ENCODE measurements at regions not wholly inside any gene's neighbourhood (a gene's known extent, or its start where the extent isn't known, plus 50 kb on each side); places are given as distances from the start of the nearest gene placed in this dataset.
"Not testable (repeated sequence)": the region's sequence is repeated elsewhere in the genome, so short reads cannot be mapped to it uniquely, and the experiment has no call there.

DNA sequence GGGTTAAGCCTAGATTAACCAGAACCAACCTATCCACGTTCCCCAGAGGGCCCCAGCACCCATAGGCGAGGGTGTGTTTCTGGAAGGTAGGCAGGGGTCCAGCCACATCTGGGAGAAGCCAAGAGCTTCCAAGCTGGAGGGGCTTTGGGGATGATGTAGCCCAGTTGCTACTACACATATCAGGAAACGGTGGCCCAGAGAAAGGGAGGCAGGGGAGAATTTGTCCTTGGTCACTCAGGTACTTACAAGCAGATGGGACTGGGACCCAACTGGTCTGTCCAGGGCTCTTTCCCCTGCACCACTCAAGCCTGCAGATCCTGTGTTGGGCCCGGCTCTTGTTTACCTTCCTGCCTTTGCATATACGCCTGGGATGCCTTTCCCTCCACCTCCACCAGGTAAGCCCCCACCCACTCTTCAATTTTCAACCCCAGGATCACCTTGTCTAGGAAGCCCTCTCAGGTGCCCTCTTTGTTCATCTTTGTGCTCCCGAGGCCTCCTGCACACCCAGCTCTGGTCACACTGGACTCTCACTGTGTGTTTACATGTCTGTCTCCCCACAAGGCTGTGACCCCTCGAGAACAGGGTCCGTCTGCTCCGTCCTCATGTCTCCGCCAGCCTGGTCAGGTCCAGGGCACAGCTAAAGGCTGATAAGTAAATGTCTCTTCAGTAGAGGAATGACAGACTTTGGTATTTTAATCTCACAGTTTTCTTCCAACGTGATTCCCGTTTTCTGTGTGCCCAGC, 204.4 kb upstream of the LINGO1 start:
- Mint-ChIP-seq H3K9me3 (ENCODE audit: low read depth) (no peaks in the 10 kb centered on the region), H3K4me1 (ENCODE audit: low read depth) (no peaks in the 10 kb centered on the region), H3K36me3 (no peaks in the 10 kb centered on the region), H3K4me3 (no peak overlapping the region), H3K27me3 (peaks cover 3% of the 10 kb centered on the region), H3K27ac (no peak overlapping the region)

DNA sequence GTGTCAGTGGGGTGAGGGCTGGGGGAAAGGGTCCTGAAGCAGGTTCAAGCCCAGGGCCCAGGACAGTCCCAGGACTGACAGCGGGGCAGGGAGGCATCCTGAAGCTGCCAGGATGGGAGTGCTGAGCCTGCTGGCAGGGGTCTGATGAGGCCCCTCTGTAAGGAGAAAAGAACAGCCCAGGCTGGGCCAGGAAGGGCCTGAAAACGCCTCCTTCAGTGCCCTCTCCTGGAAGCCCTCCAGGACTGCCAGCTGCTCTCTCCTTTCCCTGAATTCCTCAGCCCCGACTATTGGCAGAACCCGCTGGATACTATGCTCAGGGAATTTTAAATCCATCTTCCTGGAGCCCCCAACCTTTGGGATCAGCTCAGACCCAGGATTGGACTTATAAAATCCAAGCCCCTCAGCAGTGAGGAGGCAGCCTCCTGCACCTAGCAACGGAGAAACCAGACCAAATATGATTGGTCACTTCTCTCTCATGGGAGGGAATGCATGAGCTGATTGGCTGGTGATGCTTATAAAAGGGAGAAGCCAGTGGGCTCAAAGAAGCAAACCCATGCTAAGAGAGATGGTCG, 203.5 kb upstream of the LINGO1 start:
- Mint-ChIP-seq H3K27ac (no peak overlapping the region), H3K9me3 (ENCODE audit: low read depth) (no peaks in the 10 kb centered on the region), H3K4me3 (no peak overlapping the region), H3K4me1 (ENCODE audit: low read depth) (no peaks in the 10 kb centered on the region), H3K36me3 (no peaks in the 10 kb centered on the region), H3K27me3 (peaks cover 3% of the 10 kb centered on the region)

DNA sequence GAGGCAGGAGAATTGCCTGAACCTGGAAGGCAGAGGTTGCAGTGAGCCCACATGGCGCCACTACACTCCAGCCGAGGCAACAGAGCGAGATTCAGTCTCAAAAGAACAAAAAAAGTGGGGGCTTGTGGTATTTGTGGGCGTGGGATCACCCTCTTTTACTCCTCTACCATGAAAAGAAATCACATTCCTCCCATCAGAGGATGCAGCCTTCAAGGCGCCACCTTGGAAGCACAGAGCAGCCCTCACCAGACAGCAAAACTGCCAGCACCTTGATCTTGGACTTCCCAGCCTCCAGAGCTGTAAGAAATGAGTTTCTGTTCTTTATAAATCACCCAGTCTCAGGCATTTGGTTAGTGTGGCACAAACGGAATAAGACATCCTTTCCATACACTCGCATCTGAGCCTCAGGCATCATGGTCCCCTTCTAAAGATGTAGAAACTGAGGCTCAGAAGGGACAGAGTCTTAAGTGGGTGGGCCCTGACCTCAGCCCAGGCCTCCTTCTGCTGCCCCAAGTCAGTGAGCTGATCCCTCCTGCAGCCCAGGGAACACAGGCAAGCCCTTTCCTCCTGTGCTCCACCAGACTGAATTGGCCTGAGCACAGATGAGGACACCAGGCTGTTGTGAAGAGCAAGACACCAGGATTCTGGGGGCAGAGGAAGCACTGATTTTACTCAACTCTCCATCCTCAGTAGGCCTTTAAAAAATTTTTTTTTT, 201.7 kb upstream of the LINGO1 start:
- Mint-ChIP-seq H3K36me3 (no peaks in the 10 kb centered on the region), H3K4me1 (ENCODE audit: low read depth) (no peaks in the 10 kb centered on the region), H3K27ac (no peak overlapping the region), H3K9me3 (ENCODE audit: low read depth) (no peaks in the 10 kb centered on the region), H3K4me3 (no peak overlapping the region), H3K27me3 (peaks cover 1% of the 10 kb centered on the region)

DNA sequence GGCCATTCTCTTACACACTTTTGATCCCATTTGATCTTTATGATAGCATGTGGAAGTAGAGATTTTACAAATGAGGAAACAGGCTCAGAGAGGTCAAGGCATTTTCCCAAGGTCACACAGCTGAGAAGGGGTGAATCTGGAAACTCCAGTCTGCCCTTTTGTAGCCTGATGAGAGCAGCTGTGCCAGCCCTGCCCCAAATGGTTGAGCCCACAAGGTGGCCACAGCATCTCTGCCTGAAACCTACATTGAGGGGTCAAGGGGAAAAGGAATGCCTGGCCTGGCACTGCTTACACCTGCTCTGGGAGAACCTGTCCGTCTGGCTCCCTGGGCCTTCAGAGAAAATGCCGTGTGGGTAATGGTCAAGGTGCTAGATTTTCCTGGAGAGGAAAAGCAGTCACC, 200.2 kb upstream of the LINGO1 start:
- Mint-ChIP-seq H3K9me3 (ENCODE audit: low read depth) (no peaks in the 10 kb centered on the region), H3K27ac (no peak overlapping the region), H3K27me3 (peaks cover 1% of the 10 kb centered on the region), H3K4me3 (no peak overlapping the region), H3K4me1 (ENCODE audit: low read depth) (no peaks in the 10 kb centered on the region), H3K36me3 (no peaks in the 10 kb centered on the region)

DNA sequence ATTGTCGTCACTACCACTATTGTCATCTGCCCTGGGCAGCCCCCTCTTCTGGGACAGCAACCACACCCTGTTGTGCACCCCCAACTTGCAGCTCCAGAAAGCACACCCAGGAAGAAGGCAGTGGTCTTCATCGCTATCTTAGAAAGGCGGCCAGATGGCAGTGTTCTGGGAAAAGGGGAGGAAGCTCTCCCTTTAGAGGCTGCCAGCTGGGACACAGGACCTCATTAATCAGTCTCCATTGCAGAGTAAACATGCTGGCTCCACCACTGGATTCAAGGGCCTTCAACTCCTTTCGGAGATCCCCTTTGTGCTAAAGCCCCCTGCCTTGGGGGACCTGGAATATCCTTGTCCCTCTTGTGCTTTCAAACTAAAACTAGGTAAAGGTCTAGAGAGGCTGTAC, 199.3 kb upstream of the LINGO1 start:
- no peaks in the 10 kb centered on the region for H3K9me3 Mint-ChIP-seq (ENCODE audit: low read depth)
- H3K27me3 Mint-ChIP-seq: no peaks in the 10 kb centered on the region
- no peaks in the 10 kb centered on the region for H3K4me1 Mint-ChIP-seq (ENCODE audit: low read depth)
- no peaks in the 10 kb centered on the region for H3K36me3 Mint-ChIP-seq
- no peak overlapping the region for H3K4me3 Mint-ChIP-seq
- H3K27ac Mint-ChIP-seq: no peak overlapping the region

DNA sequence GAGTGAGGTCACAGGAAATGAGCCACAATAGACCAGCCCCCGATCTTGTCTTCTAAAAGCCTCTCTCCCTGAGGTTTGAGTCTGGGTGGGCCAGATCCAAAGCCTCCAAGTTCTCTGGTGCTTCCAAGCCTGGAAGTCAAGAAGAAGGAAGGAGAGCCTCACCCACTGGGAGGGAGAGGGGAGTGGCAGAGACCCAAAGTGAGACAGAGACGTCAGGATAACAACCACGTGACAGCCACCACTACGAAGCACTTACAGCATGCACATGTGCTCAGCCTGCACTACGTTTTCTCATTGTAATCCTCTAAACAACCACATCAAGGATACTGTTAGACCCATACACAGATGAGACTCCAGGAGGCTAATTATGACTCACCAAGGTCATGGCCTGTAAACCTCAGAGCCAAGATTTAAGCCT, 197.3 kb upstream of the LINGO1 start:
- Mint-ChIP-seq H3K9me3 (ENCODE audit: low read depth) (no peaks in the 10 kb centered on the region), H3K4me1 (ENCODE audit: low read depth) (no peaks in the 10 kb centered on the region), H3K27ac (no peak overlapping the region), H3K36me3 (no peaks in the 10 kb centered on the region), H3K27me3 (no peaks in the 10 kb centered on the region), H3K4me3 (no peak overlapping the region)

DNA sequence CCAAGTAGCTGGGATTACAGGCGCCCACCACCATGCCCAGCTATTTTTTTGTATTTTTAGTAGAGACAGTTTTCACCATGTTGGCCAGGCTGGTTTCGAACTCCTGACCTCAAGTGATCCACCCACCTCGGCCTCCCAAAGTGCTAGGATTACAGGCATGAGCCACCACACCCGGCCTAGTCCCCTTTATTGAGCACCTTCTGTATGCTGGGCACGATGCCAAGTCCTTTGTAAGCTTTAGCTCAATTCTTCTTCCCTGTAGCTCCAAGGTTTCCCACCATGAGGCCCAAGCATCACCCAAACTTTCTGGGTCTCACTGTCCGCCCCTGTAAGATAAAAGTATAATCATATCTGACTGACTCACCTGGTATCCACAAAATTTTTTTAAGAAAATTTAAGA, 196.6 kb upstream of the LINGO1 start:
- H3K36me3 Mint-ChIP-seq; H3K27me3 Mint-ChIP-seq; H3K9me3 Mint-ChIP-seq (ENCODE audit: low read depth); H3K27ac Mint-ChIP-seq; H3K4me1 Mint-ChIP-seq (ENCODE audit: low read depth); H3K4me3 Mint-ChIP-seq: not testable (repeated sequence)

DNA sequence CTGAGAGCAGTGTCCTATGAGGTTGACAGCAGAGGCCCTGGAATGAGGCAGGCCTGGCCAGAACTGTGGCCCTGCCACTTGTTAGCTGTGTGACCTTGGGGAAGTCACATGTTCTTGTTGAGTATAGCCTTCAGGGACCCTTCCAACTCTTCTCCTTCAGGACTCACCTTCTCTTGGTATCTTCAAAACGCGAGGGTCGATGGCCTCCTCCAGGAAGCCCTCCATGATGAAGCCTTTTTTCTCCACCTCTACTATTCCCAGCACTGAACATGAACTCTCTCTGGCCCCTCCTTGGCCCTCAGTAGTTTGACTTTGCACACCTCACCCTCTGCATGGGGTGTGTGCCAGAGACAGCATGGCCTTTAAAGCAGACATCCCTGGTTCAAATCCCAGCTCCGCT, 195.1 kb upstream of the LINGO1 start:
- Mint-ChIP-seq H3K9me3 (ENCODE audit: low read depth) (no peaks in the 10 kb centered on the region), H3K27ac (no peak overlapping the region), H3K4me3 (no peak overlapping the region), H3K27me3 (no peaks in the 10 kb centered on the region), H3K36me3 (no peaks in the 10 kb centered on the region), H3K4me1 (ENCODE audit: low read depth) (no peaks in the 10 kb centered on the region)

DNA sequence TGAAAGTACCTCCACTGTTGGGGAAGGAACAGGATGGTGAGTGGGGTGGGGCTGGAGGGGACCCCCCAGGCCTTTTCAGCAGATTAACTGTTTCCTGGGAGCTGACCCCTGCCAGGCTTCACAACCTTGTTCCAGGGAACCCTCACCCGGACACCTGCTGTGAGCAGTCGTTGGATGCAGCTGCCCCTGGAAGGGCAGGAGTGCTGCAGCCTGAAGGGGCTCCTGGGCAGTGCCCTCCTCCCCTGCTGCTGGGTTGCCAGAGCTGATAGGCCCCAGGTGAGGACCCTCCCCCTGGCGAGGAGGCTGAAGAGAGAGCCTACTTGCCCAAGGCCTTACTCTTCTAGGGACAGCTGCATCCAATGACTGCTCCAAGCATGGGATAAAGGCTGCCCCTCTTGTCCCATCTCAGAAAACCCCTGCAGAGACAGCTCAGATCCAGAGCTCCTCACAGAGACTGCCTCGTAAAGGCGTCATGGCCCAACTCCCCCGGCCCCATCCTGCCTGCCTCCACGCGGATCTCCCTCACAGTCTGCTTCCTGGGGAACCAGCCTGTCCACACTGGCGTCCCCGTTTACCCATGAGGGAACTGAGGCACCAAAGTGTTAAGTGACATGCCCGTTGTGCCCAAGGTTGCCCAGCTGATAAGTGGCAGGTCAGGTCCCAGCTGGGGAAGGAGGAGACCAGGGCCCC, 193.4 kb upstream of the LINGO1 start:
- H3K9me3 Mint-ChIP-seq (ENCODE audit: low read depth): no peaks in the 10 kb centered on the region
- no peak overlapping the region for H3K4me3 Mint-ChIP-seq
- no peaks in the 10 kb centered on the region for H3K36me3 Mint-ChIP-seq
- H3K4me1 Mint-ChIP-seq (ENCODE audit: low read depth): no peaks in the 10 kb centered on the region
- peaks cover 7% of the 10 kb centered on the region for H3K27me3 Mint-ChIP-seq
- no peak overlapping the region for H3K27ac Mint-ChIP-seq

DNA sequence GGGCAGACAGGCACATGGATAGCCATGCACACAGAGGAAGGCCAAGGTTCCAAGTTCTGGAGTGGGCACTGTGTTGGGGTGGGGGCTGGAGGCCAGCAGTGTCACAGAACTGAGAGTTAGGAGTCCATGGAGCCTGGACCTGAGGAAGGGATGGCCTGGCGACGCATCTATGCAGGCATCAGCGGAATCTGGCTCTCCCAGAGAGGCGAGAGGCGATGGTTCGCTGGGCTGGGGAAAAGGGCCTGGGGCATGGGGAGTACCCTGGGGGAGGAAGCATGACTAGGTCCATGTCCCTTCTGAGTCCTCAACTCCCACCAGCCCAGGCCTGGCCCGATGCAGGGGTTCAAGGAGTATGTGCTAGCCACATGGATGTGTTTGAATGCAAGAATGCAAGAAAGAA, 192.8 kb upstream of the LINGO1 start:
- Mint-ChIP-seq H3K4me1 (ENCODE audit: low read depth) (no peaks in the 10 kb centered on the region), H3K27me3 (peaks cover 13% of the 10 kb centered on the region), H3K27ac (no peak overlapping the region), H3K4me3 (no peak overlapping the region), H3K36me3 (no peaks in the 10 kb centered on the region), H3K9me3 (ENCODE audit: low read depth) (no peaks in the 10 kb centered on the region)

DNA sequence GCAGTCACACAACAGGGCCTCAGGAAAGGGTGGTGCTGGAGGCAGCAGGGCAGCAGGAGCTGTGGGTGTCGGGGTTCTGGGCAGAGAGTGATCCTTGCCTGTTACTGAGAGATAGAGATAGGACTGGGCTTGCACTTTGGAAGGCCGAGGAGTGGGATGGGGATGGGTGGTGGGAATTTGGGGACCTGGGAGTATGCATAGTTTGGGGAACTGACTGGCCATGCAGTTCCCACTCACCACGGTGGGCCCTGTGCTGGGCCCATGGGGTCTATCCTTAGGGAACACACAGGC, 192.5 kb upstream of the LINGO1 start:
- Mint-ChIP-seq H3K36me3 (no peaks in the 10 kb centered on the region), H3K27ac (no peak overlapping the region), H3K4me3 (no peak overlapping the region), H3K27me3 (peaks cover 15% of the 10 kb centered on the region), H3K4me1 (ENCODE audit: low read depth) (peaks cover 1% of the 10 kb centered on the region), H3K9me3 (ENCODE audit: low read depth) (no peaks in the 10 kb centered on the region)

DNA sequence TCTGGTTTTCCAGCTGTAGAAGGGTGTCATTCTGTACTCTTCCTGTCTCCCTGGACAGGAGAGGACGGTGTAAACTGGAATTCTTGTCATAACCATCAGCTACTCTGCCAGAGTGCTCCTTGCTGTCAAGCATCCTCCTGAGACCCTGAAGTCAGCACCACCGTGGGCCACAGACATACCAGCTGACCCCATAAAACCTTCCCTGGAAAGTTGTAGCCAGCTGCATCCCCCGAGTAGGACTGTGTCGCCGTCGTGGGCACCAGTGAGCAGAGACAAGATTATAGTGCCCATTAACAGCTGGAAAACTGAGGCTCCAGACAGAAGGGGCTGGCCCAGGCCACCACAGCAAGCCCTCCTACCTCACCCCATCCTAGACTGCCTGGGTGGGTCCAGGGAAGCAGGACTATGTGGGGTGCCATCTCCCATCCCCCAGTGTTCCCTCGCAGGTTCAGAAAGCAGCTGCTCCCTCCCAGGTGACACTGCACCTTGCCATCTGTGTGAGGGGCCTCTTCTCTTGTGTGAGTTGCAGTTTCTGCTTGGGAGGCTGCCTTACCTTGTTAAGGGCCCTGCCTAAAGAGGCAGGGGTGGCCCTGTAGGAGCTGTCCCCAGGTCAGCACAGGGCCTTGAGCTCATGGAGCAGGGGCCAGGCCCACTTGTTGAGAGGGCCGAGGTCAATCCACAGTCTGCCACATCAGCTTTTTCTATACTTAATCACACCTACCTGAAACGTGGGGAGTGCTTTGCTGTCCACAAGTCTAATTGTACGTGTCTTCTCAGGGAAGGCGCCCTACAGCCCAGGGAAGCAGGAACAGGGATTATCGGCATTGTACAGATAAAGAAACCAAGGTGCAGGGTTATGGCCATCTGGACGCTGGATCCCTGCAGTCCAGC, 191.9 kb upstream of the LINGO1 start:
- H3K9me3 Mint-ChIP-seq (ENCODE audit: low read depth): no peaks in the 10 kb centered on the region
- no peak overlapping the region for H3K27ac Mint-ChIP-seq
- H3K4me1 Mint-ChIP-seq (ENCODE audit: low read depth): peaks cover 1% of the 10 kb centered on the region
- H3K27me3 Mint-ChIP-seq: peaks cover 15% of the 10 kb centered on the region
- no peak overlapping the region for H3K4me3 Mint-ChIP-seq
- H3K36me3 Mint-ChIP-seq: no peaks in the 10 kb centered on the region

DNA sequence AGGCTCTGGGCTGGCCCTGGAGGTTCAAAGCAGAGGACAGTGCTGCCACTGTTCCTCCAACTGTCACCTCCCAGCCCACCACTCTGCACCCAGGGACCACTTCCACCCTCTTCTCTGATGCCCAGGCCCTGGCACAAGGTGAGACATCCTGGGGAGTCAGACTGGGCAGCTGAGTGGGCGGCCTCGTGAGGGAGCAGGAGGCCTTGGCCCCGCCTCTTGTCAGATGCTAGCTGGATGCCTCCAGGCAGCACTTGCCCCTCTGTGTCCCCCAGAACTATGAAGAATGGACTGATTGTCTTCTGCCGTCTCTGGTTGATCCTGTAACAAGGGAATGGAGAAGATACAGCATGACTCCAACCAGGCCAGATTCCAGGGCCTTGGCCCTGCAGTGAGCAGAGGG, 191.0 kb upstream of the LINGO1 start:
- H3K36me3 Mint-ChIP-seq: no peaks in the 10 kb centered on the region
- no peak overlapping the region for H3K27ac Mint-ChIP-seq
- H3K27me3 Mint-ChIP-seq: peaks cover 15% of the 10 kb centered on the region
- no peak overlapping the region for H3K4me3 Mint-ChIP-seq
- peaks cover 1% of the 10 kb centered on the region for H3K4me1 Mint-ChIP-seq (ENCODE audit: low read depth)
- H3K9me3 Mint-ChIP-seq (ENCODE audit: low read depth): no peaks in the 10 kb centered on the region

DNA sequence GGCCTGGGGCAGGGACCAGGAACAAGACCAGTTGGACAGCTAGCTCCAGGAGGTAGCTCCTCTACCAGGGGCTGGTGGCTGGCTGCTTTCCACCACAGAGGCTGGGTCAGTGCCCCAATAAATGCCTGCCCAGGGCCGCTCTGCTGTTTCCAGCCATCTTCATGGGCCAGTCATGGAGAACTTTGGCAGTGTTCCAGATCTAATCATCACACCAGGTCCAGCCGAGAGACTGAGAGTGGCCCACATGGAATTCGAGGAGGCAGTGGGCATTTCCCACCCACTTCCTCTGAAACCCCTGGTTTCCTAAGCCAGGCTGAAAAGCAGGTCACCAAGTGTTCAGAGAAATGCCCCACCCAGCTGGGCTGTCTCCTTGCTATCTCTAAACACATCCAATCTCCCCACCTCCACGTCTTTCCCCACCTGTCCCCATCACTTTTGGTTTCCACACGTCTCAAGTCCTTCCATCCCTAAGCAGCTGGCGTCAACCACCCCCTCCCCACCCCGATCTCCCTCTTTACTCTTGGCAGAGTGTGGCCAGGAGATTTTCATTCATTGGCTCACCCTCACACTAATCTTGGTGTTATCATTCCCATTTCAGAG, 190.0 kb upstream of the LINGO1 start:
- H3K4me1 Mint-ChIP-seq (ENCODE audit: low read depth): peaks cover 6% of the 10 kb centered on the region
- no peaks in the 10 kb centered on the region for H3K36me3 Mint-ChIP-seq
- H3K27me3 Mint-ChIP-seq: peaks cover 17% of the 10 kb centered on the region
- H3K4me3 Mint-ChIP-seq: no peak overlapping the region
- H3K27ac Mint-ChIP-seq: no peak overlapping the region
- H3K9me3 Mint-ChIP-seq (ENCODE audit: low read depth): no peaks in the 10 kb centered on the region

Measured in activated naive CD8-positive, alpha-beta T cell (primary cell).